Right cardiac atrium (tissue), 5 donors: ENCODE measurements at regions not wholly inside any gene's neighbourhood (a gene's known extent, or its start where the extent isn't known, plus 50 kb on each side); places are given as distances from the start of the nearest gene placed in this dataset.

Experiments used
- ATAC-seq, 2 donors: fragments of 200-7000 bp; cut with Tn5 transposase; one replicate each; pipeline versions ENCODE4 v1.8.0 to v1.9.1; 2020; ENCODE audit warnings: moderate library complexity in 2 of 2, mild to moderate bottlenecking in 1 of 2
- DNase-seq, 3 donors: peaks; one replicate each; pipeline ENCODE4 v3.0.0-alpha.2; 2020
- H3K27ac ChIP-seq: one replicate; pipeline ENCODE4 v1.5.1; 2013; ENCODE audit warnings: mild to moderate bottlenecking, low read length, control low read depth, moderate library complexity
- H3K27me3 ChIP-seq: one replicate; pipeline ENCODE4 v1.6.1; 2013; ENCODE audit not compliant: control insufficient read depth, insufficient read depth
- H3K4me1 ChIP-seq: one replicate; pipeline ENCODE4 v1.6.1; 2013; ENCODE audit warnings: low read length; ENCODE audit not compliant: control insufficient read depth, insufficient read depth
- H3K4me3 ChIP-seq: one replicate; pipeline ENCODE4 v1.5.1; 2013; ENCODE audit warnings: low read length, control low read depth
- H3K9me3 ChIP-seq: one replicate; pipeline ENCODE4 v1.6.1; 2013; ENCODE audit warnings: low read length; ENCODE audit not compliant: control insufficient read depth
- WGBS: extraction: QIAGEN DNeasy Blood & Tissue Kit; methylation state at CpG from one replicate; pipeline ENCODE4 v1.1.7; 2013; 5-methylcytosine and 5-hydroxymethylcytosine counted together
- intact Hi-C, 4 donors: fragments of 100-400 bp; cut with DNase I; formaldehyde crosslinking; loops; one replicate each; pipeline versions ENCODE4 v1.11.0 to v1.14.0; 2022 to 2023
- donor health status: healthy with polysubstance abuse.
- donor health status: DM: no; HTN: yes; CAD: no.
- donor health status: DM: no; HTN: no; CAD: no.
- donor health status: DM: no; HTN: yes; CAD: no; lungs with severe emphysema.
- donor health status: DM: yes; HTN: yes; CAD: no.

DNA sequence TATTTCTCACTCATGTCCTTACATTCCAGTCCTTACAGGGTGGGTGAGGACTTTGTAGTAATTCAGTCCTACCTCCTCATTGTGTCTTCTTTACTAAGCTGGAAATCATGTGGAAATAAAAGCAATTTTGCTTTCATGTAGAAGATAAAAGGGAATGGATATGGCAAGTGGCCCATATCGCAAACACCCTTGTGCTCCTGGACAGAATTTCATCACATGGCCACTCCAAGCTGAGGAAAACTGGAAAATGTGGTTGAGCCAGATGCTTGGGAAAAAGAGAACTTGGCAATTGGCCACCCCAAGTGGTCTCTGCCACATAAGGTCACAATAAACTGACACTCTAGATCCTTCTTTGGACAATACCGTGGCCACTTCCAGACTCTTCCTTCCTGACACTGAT lies 64.2 kb upstream of the IFNG-AS1 start:
- intact Hi-C loops, result no loop called here
- H3K4me3 ChIP-seq, result no peak overlapping the region
- no peak for DNase-seq
- H3K9me3 ChIP-seq, result no peaks in the 10 kb centered on the region
- 47% methylated on average over 2 of the region's 2 CpGs for WGBS
- H3K27ac ChIP-seq, result no peak overlapping the region
- H3K4me1 ChIP-seq, result no peaks in the 10 kb centered on the region
- no peak for ATAC-seq
- no peaks in the 10 kb centered on the region for H3K27me3 ChIP-seq

DNA sequence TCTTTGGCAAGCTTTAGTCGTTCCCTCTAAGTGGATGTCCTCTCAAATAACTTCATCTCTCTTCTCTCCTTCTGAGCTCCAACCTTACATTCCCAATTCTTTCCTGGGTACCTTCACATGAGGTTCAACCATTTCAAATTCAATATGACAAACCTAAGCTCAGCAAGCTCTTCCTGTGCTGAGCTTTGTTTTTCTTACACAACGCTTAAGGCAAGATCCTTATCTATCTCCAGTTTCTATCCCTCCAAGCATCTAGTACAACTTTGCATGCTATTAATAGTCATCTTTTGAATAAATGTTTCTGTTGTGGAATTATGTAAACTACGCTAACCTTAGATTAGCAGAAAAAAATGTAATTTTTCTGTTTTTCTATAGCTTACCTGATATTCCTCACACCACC lies 63.7 kb upstream of the IFNG-AS1 start:
- no peaks in the 10 kb centered on the region for H3K4me1 ChIP-seq
- intact Hi-C loops, result no loop called here
- no peaks in the 10 kb centered on the region for H3K27me3 ChIP-seq
- no peak for ATAC-seq
- no peaks in the 10 kb centered on the region for H3K9me3 ChIP-seq
- H3K27ac ChIP-seq, result no peak overlapping the region
- WGBS, result 69% methylated on average over 3 of the region's 3 CpGs
- H3K4me3 ChIP-seq, result no peak overlapping the region
- DNase-seq, result no peak

DNA sequence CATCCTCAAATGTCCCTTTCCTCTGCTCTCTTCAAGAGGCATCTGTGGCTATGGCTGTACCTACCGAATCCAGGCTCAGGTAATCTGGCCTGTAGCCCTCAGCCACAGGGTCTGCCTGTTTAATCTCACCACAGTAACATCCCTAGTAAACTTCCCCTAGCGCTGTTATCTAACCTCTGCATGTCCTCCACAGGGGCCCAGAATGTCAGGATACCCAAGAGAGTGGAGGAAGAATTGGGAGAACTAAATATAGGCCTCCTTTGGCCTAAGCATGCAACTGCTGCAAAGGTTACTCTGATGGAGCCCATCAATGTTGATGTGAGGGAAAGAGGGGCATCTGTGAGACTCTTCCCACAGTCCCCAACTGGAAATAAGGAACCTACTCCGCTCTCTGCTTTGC lies 63.2 kb upstream of the IFNG-AS1 start:
- intact Hi-C loops, result no loop called here
- Histone ChIP-seq H3K27ac (no peak overlapping the region), H3K4me1 (no peaks in the 10 kb centered on the region), H3K4me3 (no peak overlapping the region), H3K9me3 (no peaks in the 10 kb centered on the region), H3K27me3 (no peaks in the 10 kb centered on the region)
- WGBS, result 71% methylated on average over 3 of the region's 3 CpGs
- DNase-seq (no peak), ATAC-seq (peak in 1 of 2 donors; percentile 23)

DNA sequence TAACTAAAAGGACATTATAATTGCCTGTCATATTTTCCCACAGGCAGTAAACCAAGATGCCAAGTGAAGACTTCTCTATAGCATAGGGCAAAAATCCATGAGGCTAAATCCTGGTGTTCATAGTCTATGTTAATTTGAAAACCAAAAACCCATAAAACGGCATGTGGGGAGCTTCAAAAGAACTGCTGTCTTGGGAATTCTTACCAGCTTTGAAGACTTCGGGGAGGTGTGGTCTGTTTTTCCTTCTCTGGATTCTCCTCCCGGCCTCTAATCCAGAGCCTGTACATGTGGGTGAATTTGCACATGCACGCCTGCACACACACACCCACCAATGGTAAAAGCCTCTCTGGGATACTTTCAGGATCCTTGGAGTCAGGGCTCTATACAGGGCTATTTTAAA lies 61.9 kb upstream of the IFNG-AS1 start:
- Histone ChIP-seq H3K4me3 (no peak overlapping the region), H3K9me3 (no peaks in the 10 kb centered on the region), H3K27ac (no peak overlapping the region), H3K4me1 (no peaks in the 10 kb centered on the region), H3K27me3 (no peaks in the 10 kb centered on the region)
- DNase-seq (no peak), ATAC-seq (no peak)
- intact Hi-C loops, result no loop called here
- 90% methylated on average over 4 of the region's 4 CpGs for WGBS

DNA sequence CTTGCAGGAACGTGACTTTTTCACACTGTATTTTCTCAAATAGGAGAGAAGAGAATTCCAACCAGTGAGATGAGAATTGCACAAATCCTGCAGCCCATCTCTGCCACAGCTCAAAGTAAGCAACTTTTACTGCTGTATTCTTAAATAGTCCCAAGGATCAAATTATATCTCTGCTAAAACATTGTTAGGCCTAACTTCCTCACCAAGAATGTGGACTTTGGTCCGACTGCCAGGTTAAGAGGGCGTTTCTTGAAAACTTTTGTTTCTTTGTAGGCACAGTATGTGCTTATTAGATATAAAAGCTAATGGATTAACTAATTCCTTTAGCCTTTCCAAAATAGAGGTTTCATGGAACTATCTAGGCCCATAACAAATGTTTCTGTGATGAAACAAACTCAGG lies 61.4 kb upstream of the IFNG-AS1 start:
- Histone ChIP-seq H3K27me3 (no peaks in the 10 kb centered on the region), H3K9me3 (no peaks in the 10 kb centered on the region), H3K27ac (no peak overlapping the region), H3K4me3 (no peak overlapping the region), H3K4me1 (no peaks in the 10 kb centered on the region)
- ATAC-seq (no peak), DNase-seq (no peak)
- WGBS, result 79% methylated on average over 3 of the region's 3 CpGs
- intact Hi-C loops, result no loop called here

DNA sequence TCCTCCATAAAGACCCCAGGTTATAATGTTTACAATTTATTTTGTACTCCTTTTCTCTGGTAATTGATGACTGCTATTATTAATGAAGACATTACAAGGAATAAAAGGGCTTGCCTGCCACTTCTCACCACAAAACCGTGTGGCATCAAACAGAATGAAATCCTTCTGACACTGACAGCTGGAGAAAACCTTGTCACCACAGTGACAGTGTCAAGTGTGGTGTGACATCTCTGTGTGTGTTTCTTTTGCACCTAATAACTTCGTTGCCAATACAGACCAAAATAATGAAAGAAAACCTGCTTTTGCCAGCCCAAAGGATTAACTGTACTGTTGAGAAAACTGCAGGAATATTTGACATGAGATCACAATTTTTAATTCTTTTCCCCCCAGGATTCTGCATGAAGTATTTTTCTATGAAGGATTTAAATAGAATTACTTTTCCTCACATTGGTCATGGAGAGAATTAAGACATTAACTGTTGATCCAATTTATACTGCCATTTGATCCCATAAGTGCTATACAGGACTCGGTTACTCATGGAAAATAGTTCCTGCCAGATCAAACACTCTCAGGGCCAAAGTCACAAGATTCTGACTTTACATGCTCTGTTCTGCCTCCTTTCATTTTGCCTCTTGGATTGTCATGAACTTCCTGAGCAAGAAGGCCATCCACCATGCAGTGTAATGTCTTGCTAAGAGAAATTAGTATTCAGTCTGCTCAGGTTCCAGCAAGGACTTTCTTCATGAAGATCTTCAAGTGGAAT lies 60.4 kb upstream of the IFNG-AS1 start:
- ATAC-seq (peak; percentile 75 to 78), DNase-seq (no peak)
- H3K27ac ChIP-seq, result peak overlapping the region; percentile 75
- no peaks in the 10 kb centered on the region for H3K27me3 ChIP-seq
- 38% methylated on average over 3 of the region's 3 CpGs for WGBS
- H3K4me1 ChIP-seq, result no peaks in the 10 kb centered on the region
- H3K9me3 ChIP-seq, result no peaks in the 10 kb centered on the region
- intact Hi-C loops, result no loop called here
- H3K4me3 ChIP-seq, result no peak overlapping the region

DNA sequence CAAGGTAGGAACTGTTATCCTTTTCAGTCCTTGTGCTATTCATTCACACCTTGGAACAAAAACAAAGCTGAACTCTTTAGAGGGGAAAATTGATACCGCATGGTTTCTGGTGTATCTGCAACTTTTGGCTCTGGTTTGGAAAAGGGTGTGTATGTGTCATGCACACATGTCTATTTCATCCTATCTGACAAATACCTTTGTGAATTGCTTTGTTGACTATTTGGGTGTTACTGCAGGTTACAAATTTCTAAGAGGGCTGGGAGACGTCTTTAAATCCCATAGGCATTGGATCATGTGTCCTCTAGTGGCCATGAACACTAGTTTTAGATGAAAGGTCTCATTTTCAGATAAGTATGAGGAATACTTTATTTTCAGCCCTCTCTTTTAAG lies 59.9 kb upstream of the IFNG-AS1 start:
- intact Hi-C loops, result no loop called here
- 40% methylated on average over 2 of the region's 2 CpGs for WGBS
- H3K4me3 ChIP-seq, result no peak overlapping the region

DNA sequence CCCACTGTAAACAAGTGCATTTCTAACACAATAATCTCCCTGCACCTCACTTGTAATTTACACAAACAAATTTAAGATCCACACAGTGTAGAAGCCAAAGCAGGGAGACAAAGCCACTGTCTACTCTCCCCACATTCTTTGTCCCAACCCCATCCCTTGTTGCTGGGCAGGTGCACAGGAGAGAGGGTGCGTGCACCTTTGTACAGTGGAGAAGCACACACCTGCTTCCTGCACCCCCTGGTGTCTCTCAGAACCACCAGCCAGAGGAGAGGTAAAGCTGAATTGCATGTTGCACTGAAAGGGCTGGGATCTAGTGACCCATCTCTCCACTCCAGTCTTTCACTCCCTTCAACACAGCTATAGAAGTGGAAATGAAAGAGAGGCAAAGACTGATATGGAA lies 51.4 kb upstream of the IFNG-AS1 start:
- ATAC-seq, result no peak
- Histone ChIP-seq H3K27me3 (no peaks in the 10 kb centered on the region), H3K27ac (no peak overlapping the region), H3K4me3 (no peak overlapping the region), H3K4me1 (no peaks in the 10 kb centered on the region), H3K9me3 (no peaks in the 10 kb centered on the region)
- no peak for DNase-seq
- WGBS, result 97% methylated on average over 1 of the region's 1 CpG
- intact Hi-C loops, result loop anchor here in 1 of 4 donors (10.0 kb wide), 1 partner anchor 493 kb away; no protein-coding TSS in a partner anchor

More for the DNA sequence above, 59.9 kb upstream of the IFNG-AS1 start:
- ATAC-seq (peak in 1 of 2 donors; percentile 8), DNase-seq (no peak)
- Histone ChIP-seq H3K9me3 (no peaks in the 10 kb centered on the region), H3K27me3 (no peaks in the 10 kb centered on the region), H3K4me1 (no peaks in the 10 kb centered on the region), H3K27ac (peak overlapping the region; percentile 75)
